Neural progenitor cell (in vitro differentiated cells): ENCODE measurements at regions not wholly inside any gene's neighbourhood (a gene's known extent, or its start where the extent isn't known, plus 50 kb on each side); places are given as distances from the start of the nearest gene placed in this dataset.

Experiments used
- DNase-seq: peaks from one replicate; pipeline ENCODE4 v3.0.0-alpha.2; 2016; ENCODE audit warnings: low spot score
- H2AFZ ChIP-seq: fragments of 200-600 bp; sonication (generic); replicated peaks from 2 replicates; pipeline ENCODE4 v1.6.1; 2016; ENCODE audit warnings: antibody characterized with exemption
- H3F3A ChIP-seq: fragments of 200-600 bp; sonication (generic); 2 replicates; pipeline ENCODE4 v1.6.1; 2016; ENCODE audit warnings: antibody characterized with exemption, low read depth
- H3K27ac ChIP-seq: fragments of 200-600 bp; sonication (generic); 2 replicates; pipeline ENCODE4 v1.5.1; 2016; ENCODE audit warnings: mild to moderate bottlenecking
- H3K27me3 ChIP-seq: fragments of 200-600 bp; sonication (generic); 2 replicates; pipeline ENCODE4 v1.6.1; 2016; ENCODE audit warnings: mild to moderate bottlenecking, moderate library complexity
- H3K36me3 ChIP-seq: fragments of 200-600 bp; sonication (generic); 2 replicates; pipeline ENCODE4 v1.5.1; 2016
- H3K4me1 ChIP-seq: fragments of 200-600 bp; sonication (generic); 2 replicates; pipeline ENCODE4 v1.6.1; 2016; ENCODE audit warnings: mixed run types
- H3K4me2 ChIP-seq: fragments of 200-600 bp; sonication (generic); 2 replicates; pipeline ENCODE4 v1.6.1; 2016
- H3K4me3 ChIP-seq: fragments of 200-600 bp; sonication (generic); 2 replicates; pipeline ENCODE4 v1.5.1; 2016
- H3K79me2 ChIP-seq: fragments of 200-600 bp; sonication (generic); 2 replicates; pipeline ENCODE4 v1.6.1; 2016; ENCODE audit warnings: low read depth
- H3K9ac ChIP-seq: fragments of 200-600 bp; sonication (generic); 2 replicates; pipeline ENCODE4 v1.6.1; 2016
- H3K9me3 ChIP-seq: fragments of 200-600 bp; sonication (generic); 2 replicates; pipeline ENCODE4 v1.5.1; 2016; ENCODE audit warnings: low read depth
- H4K20me1 ChIP-seq: fragments of 200-600 bp; sonication (generic); 2 replicates; pipeline ENCODE4 v1.6.1; 2016; ENCODE audit warnings: low read depth
- H3K27ac Mint-ChIP-seq: 3 replicates; pipeline ENCODE4 v1.8.0; 2021; ENCODE audit warnings: mixed read lengths
- H3K27me3 Mint-ChIP-seq: 2 replicates; pipeline ENCODE4 v1.8.0; 2022; ENCODE audit warnings: low read depth, mild to moderate bottlenecking, inconsistent platforms, moderate library complexity, mixed read lengths; ENCODE audit not compliant: insufficient read depth
- H3K36me3 Mint-ChIP-seq: 3 replicates; pipeline ENCODE4 v1.8.0; 2021; ENCODE audit warnings: mixed read lengths
- H3K4me1 Mint-ChIP-seq: 3 replicates; pipeline ENCODE4 v1.8.0; 2021; ENCODE audit warnings: mixed read lengths
- H3K4me3 Mint-ChIP-seq: 3 replicates; pipeline ENCODE4 v1.8.0; 2021; ENCODE audit warnings: mild to moderate bottlenecking, moderate library complexity, mixed read lengths
- H3K9me3 Mint-ChIP-seq: 3 replicates; pipeline ENCODE4 v1.8.0; 2020; ENCODE audit warnings: mixed read lengths
- CTCF ChIP-seq: fragments of 200-600 bp; sonication (generic); IDR thresholded peaks from 2 replicates; pipeline ENCODE4 v1.5.1; 2017; ENCODE audit warnings: antibody characterized with exemption, mild to moderate bottlenecking
- EZH2 ChIP-seq: fragments of 200-600 bp; sonication (generic); IDR thresholded peaks from 2 replicates; pipeline ENCODE4 v1.6.1; 2017; ENCODE audit warnings: antibody characterized with exemption, mild to moderate bottlenecking, moderate library complexity
- EZH2phosphoT487 ChIP-seq: fragments of 200-600 bp; sonication (generic); IDR thresholded peaks from 2 replicates; pipeline ENCODE4 v1.6.1; 2017; ENCODE audit warnings: antibody characterized with exemption

GRCh38 chr11:31874631-31875191 lies 63.6 kb upstream of the PAX6 start:
- Histone ChIP-seq H3K9ac (no peak overlapping the region), H3K79me2 (no peaks in the 10 kb centered on the region), H3K4me1 (peaks cover 51% of the 10 kb centered on the region), H2AFZ (no peak overlapping the region), H4K20me1 (no peaks in the 10 kb centered on the region), H3K9me3 (no peaks in the 10 kb centered on the region), H3F3A (peaks cover 44% of the 10 kb centered on the region), H3K36me3 (no peaks in the 10 kb centered on the region), H3K27ac (no peak overlapping the region), H3K27me3 (no peaks in the 10 kb centered on the region), H3K4me2 (peak overlapping the region; percentile 40), H3K4me3 (no peak overlapping the region)
- Mint-ChIP-seq H3K27me3 (peaks cover 13% of the 10 kb centered on the region), H3K9me3 (no peaks in the 10 kb centered on the region), H3K4me1 (peaks cover 40% of the 10 kb centered on the region), H3K4me3 (no peak overlapping the region), H3K27ac (peak overlapping the region; percentile 54), H3K36me3 (no peaks in the 10 kb centered on the region)
- TF ChIP-seq CTCF (no peak), EZH2 (no peak), EZH2phosphoT487 (no peak)
- DNase-seq: peak; percentile 26

- peaks cover 40% of the 10 kb centered on the region for H3K4me1 Mint-ChIP-seq
- Histone ChIP-seq H3K9ac (no peak overlapping the region), H4K20me1 (no peaks in the 10 kb centered on the region), H3K9me3 (no peaks in the 10 kb centered on the region), H3K4me1 (peaks cover 54% of the 10 kb centered on the region), H3K4me3 (no peak overlapping the region), H2AFZ (no peak overlapping the region), H3K27me3 (no peaks in the 10 kb centered on the region), H3F3A (peaks cover 44% of the 10 kb centered on the region), H3K36me3 (no peaks in the 10 kb centered on the region), H3K4me2 (no peak overlapping the region), H3K27ac (no peak overlapping the region), H3K79me2 (no peaks in the 10 kb centered on the region)
- no peak overlapping the region for H3K27ac Mint-ChIP-seq
- H3K27me3 Mint-ChIP-seq: peaks cover 11% of the 10 kb centered on the region
- no peaks in the 10 kb centered on the region for H3K36me3 Mint-ChIP-seq
- H3K4me3 Mint-ChIP-seq: no peak overlapping the region
- DNase-seq: no peak
- no peaks in the 10 kb centered on the region for H3K9me3 Mint-ChIP-seq
- TF ChIP-seq EZH2 (no peak), EZH2phosphoT487 (no peak), CTCF (no peak)
Observed at GRCh38 chr11:31873124-31873523, 62.0 kb upstream of the PAX6 start.

- no peak overlapping the region for H2AFZ ChIP-seq
- Mint-ChIP-seq H3K4me1 (peaks cover 38% of the 10 kb centered on the region), H3K36me3 (no peaks in the 10 kb centered on the region), H3K27me3 (peaks cover 13% of the 10 kb centered on the region), H3K27ac (no peak overlapping the region), H3K9me3 (no peaks in the 10 kb centered on the region), H3K4me3 (no peak overlapping the region)
- DNase-seq: no peak
- H3K27ac ChIP-seq: no peak overlapping the region
- H3K4me1 ChIP-seq: peaks cover 51% of the 10 kb centered on the region
- TF ChIP-seq EZH2: no peak
- TF ChIP-seq CTCF: no peak
- TF ChIP-seq EZH2phosphoT487: no peak
- H3K9ac ChIP-seq: no peak overlapping the region
- H3F3A ChIP-seq: peaks cover 44% of the 10 kb centered on the region
- no peaks in the 10 kb centered on the region for H4K20me1 ChIP-seq
- no peaks in the 10 kb centered on the region for H3K36me3 ChIP-seq
- no peaks in the 10 kb centered on the region for H3K27me3 ChIP-seq
- H3K4me3 ChIP-seq: no peak overlapping the region
- no peak overlapping the region for H3K4me2 ChIP-seq
- H3K9me3 ChIP-seq: no peaks in the 10 kb centered on the region
- H3K79me2 ChIP-seq: no peaks in the 10 kb centered on the region
Observed at GRCh38 chr11:31872076-31872443, 60.9 kb upstream of the PAX6 start.
